H1 (cell line): ENCODE measurements at regions not wholly inside any gene's neighbourhood (a gene's known extent, or its start where the extent isn't known, plus 50 kb on each side); places are given as distances from the start of the nearest gene placed in this dataset.
A peak's percentile ranks its signal among the peaks of the same experiment; 100 is the strongest.

Experiments
- CTCF ChIA-PET: fragments of 300-600 bp; sonication (Branson Sonifier 250); formaldehyde crosslinking; loops from one replicate; lab custom pipeline; 2021; ENCODE audit not compliant: partially characterized antibody; lab: Charles Lee
- POLR2A ChIA-PET: fragments of 300-600 bp; sonication (Branson Sonifier 250); formaldehyde crosslinking; loops from one replicate; lab custom pipeline; 2021; ENCODE audit warnings: inconsistent platforms; ENCODE audit not compliant: partially characterized antibody; lab: Charles Lee
- DNase-seq, 2 experiments: peaks; one replicate each; pipeline versions ENCODE4 v3.0.0 to v3.0.0-alpha.2; 2010 to 2022; ENCODE audit warnings: low spot score in 2 of 2, low read depth in 1 of 2, mixed read lengths in 1 of 2
- FAIRE-seq: peaks from 2 replicates; lab custom pipeline; 2011; peaks lifted over from hg19 to GRCh38; lab: Jason Lieb, UNC
- H2AFZ ChIP-seq: 2 replicates; pipeline ENCODE4 v1.8.1; 2012; ENCODE audit warnings: low read length, inconsistent platforms
- H2AK5ac ChIP-seq: 2 replicates; pipeline ENCODE4 v1.6.1; 2013; ENCODE audit warnings: low read depth, low read length
- H2BK120ac ChIP-seq: replicated peaks from 2 replicates; pipeline ENCODE3; 2013; ENCODE audit warnings: low read depth, low read length, inconsistent platforms
- H2BK12ac ChIP-seq: 2 replicates; pipeline ENCODE4 v1.6.1; 2013; ENCODE audit warnings: low read depth, low read length
- H2BK15ac ChIP-seq: 2 replicates; pipeline ENCODE4 v1.6.1; 2013; ENCODE audit warnings: low read length
- H2BK20ac ChIP-seq: 2 replicates; pipeline ENCODE4 v1.6.1; 2013; ENCODE audit warnings: low read length
- H2BK5ac ChIP-seq: 2 replicates; pipeline ENCODE4 v1.6.1; 2013; ENCODE audit warnings: low read depth, low read length
- H3K14ac ChIP-seq: 2 replicates; pipeline ENCODE4 v1.6.1; 2013; ENCODE audit warnings: inconsistent platforms; ENCODE audit not compliant: insufficient read length
- H3K18ac ChIP-seq: 2 replicates; pipeline ENCODE4 v1.6.1; 2013; ENCODE audit warnings: low read length; ENCODE audit errors: extremely low read depth
- H3K23ac ChIP-seq: 2 replicates; pipeline ENCODE4 v1.6.1; 2013; ENCODE audit warnings: inconsistent platforms; ENCODE audit not compliant: insufficient read length
- H3K23me2 ChIP-seq: 2 replicates; pipeline ENCODE4 v1.6.1; 2013; ENCODE audit warnings: low read depth, low read length
- H3K27ac ChIP-seq: 2 replicates; pipeline ENCODE4 v1.6.1; 2011; ENCODE audit warnings: low read depth, low read length, inconsistent platforms
- H3K27me3 ChIP-seq, 4 experiments: replicated peaks in 1 of 4; 1 replicate in 1 of 4; 2 replicates in 3 of 4; pipeline versions ENCODE4 v1.6.1 to v1.8.1; 2011 to 2013; ENCODE audit warnings: low read length in 3 of 4, mild to moderate bottlenecking in 3 of 4, inconsistent platforms in 2 of 4, mixed read lengths in 2 of 4, moderate library complexity in 1 of 4; ENCODE audit not compliant: control insufficient read depth in 3 of 4, insufficient read depth in 3 of 4; ENCODE audit errors: extremely low read depth in 1 of 4
- H3K36me3 ChIP-seq, 4 experiments: 2 replicates each; pipeline versions ENCODE4 v1.6.1 to v1.8.1; 2011 to 2013; ENCODE audit warnings: mild to moderate bottlenecking in 4 of 4, low read length in 3 of 4, moderate library complexity in 2 of 4, control low read depth in 1 of 4, inconsistent platforms in 1 of 4; ENCODE audit not compliant: insufficient read depth in 4 of 4, control insufficient read depth in 2 of 4
- H3K4ac ChIP-seq: replicated peaks from 2 replicates; pipeline ENCODE3; 2013; ENCODE audit warnings: low read length, low read depth, mixed read lengths, inconsistent platforms; ENCODE audit not compliant: insufficient read length
- H3K4me1 ChIP-seq, 4 experiments: replicated peaks in 1 of 4; 1 replicate in 1 of 4; 2 replicates in 3 of 4; pipeline versions ENCODE4 v1.6.1 to v1.8.1; 2011 to 2013; ENCODE audit warnings: low read length in 3 of 4, inconsistent platforms in 2 of 4, mixed read lengths in 1 of 4; ENCODE audit not compliant: insufficient read depth in 4 of 4, control insufficient read depth in 3 of 4
- H3K4me2 ChIP-seq, 2 experiments: 2 replicates each; pipeline versions ENCODE4 v1.6.1 to v1.8.1; 2011 to 2013; ENCODE audit warnings: low read depth in 2 of 2, low read length in 2 of 2, control low read depth in 1 of 2, inconsistent platforms in 1 of 2, mild to moderate bottlenecking in 1 of 2; ENCODE audit not compliant: insufficient read depth in 1 of 2
- H3K4me3 ChIP-seq, 4 experiments: fragments of 200-600, 300-600 bp in 1 of 4; sonication (generic), shearing (Covaris generic), sonication (Bioruptor Twin) in 1 of 4; 2 replicates each; pipeline versions ENCODE4 v1.5.1 to v1.8.1; 2011 to 2016; ENCODE audit warnings: low read length in 4 of 4, low read depth in 3 of 4, control low read depth in 2 of 4, inconsistent platforms in 2 of 4, mild to moderate bottlenecking in 2 of 4, mixed read lengths in 1 of 4, moderate library complexity in 1 of 4; ENCODE audit not compliant: insufficient read depth in 2 of 4; ENCODE audit errors: extremely low read depth in 1 of 4
- H3K56ac ChIP-seq: replicated peaks from 2 replicates; pipeline ENCODE3; 2013; ENCODE audit warnings: low read depth, mild to moderate bottlenecking, mixed read lengths, low read length, inconsistent platforms; ENCODE audit not compliant: insufficient read length
- H3K79me1 ChIP-seq: 2 replicates; pipeline ENCODE4 v1.6.1; 2013; ENCODE audit warnings: low read depth, low read length, control low read depth
- H3K79me2 ChIP-seq, 2 experiments: 2 replicates each; pipeline versions ENCODE4 v1.6.1 to v1.8.1; 2012 to 2013; ENCODE audit warnings: low read length in 2 of 2, mild to moderate bottlenecking in 2 of 2, inconsistent platforms in 1 of 2; ENCODE audit not compliant: insufficient read depth in 2 of 2, control insufficient read depth in 1 of 2
- H3K9ac ChIP-seq, 4 experiments: replicated peaks in 1 of 4; 1 replicate in 1 of 4; 2 replicates in 3 of 4; pipeline versions ENCODE4 v1.6.1 to v1.8.1; 2011 to 2013; ENCODE audit warnings: low read depth in 3 of 4, low read length in 3 of 4, control low read depth in 2 of 4, mild to moderate bottlenecking in 2 of 4, moderate library complexity in 2 of 4, inconsistent platforms in 1 of 4; ENCODE audit errors: extremely low read depth in 1 of 4
- H3K9me3 ChIP-seq, 2 experiments: 2 replicates each; pipeline versions ENCODE4 v1.6.1 to v1.8.1; 2012 to 2013; ENCODE audit warnings: mild to moderate bottlenecking in 2 of 2, moderate library complexity in 2 of 2, control low read depth in 1 of 2, inconsistent platforms in 1 of 2, low read depth in 1 of 2, low read length in 1 of 2, mixed read lengths in 1 of 2; ENCODE audit not compliant: insufficient read depth in 2 of 2
- H4K20me1 ChIP-seq, 2 experiments: replicated peaks in 1 of 2; 2 replicates each; pipeline versions ENCODE3 to v1.8.1; 2011 to 2013; ENCODE audit warnings: inconsistent platforms in 2 of 2, low read length in 2 of 2, mild to moderate bottlenecking in 1 of 2; ENCODE audit not compliant: insufficient read depth in 2 of 2, control insufficient read depth in 1 of 2
- H4K5ac ChIP-seq: 2 replicates; pipeline ENCODE4 v1.6.1; 2013; ENCODE audit warnings: low read length, low read depth, mixed read lengths, inconsistent platforms; ENCODE audit not compliant: insufficient read length
- H4K8ac ChIP-seq: 2 replicates; pipeline ENCODE4 v1.8.0; 2013; ENCODE audit warnings: mild to moderate bottlenecking, moderate library complexity, low read length, inconsistent platforms; ENCODE audit not compliant: insufficient read depth; ENCODE audit errors: extremely low read depth
- H4K91ac ChIP-seq: replicated peaks from 2 replicates; pipeline ENCODE3; 2013; ENCODE audit warnings: low read length, mixed read lengths, inconsistent platforms; ENCODE audit not compliant: insufficient read length
- ASH2L ChIP-seq: fragments of 200-600, 300-600 bp; sonication (generic); IDR thresholded peaks from one replicate; pipeline ENCODE4 v1.7.1; 2017; ENCODE audit warnings: low read length
- CEBPB ChIP-seq: IDR thresholded peaks from 2 replicates; pipeline ENCODE4 v1.6.1; 2012; ENCODE audit warnings: low read depth, low read length
- E2F6 ChIP-seq: IDR thresholded peaks from 2 replicates; pipeline ENCODE4 v1.6.1; 2012; ENCODE audit warnings: inconsistent platforms
- KDM5A ChIP-seq: fragments of 200-600 bp; IDR thresholded peaks from 2 replicates; pipeline ENCODE4 v1.7.1; 2012; ENCODE audit warnings: mild to moderate bottlenecking, low read length, inconsistent platforms, mixed read lengths
- RFX5 ChIP-seq: IDR thresholded peaks from 2 replicates; pipeline ENCODE4 v1.6.1; 2011; ENCODE audit warnings: low read depth, low read length, improper control_type of control experiment, borderline replicate concordance
- RNF2 ChIP-seq: fragments of 200-900, 300-1000 bp; sonication (generic); IDR thresholded peaks from 2 replicates; pipeline ENCODE4 v1.7.1; 2016; ENCODE audit warnings: borderline replicate concordance, low read depth, mild to moderate bottlenecking, antibody characterized with exemption, low read length; ENCODE audit not compliant: poor library complexity, severe bottlenecking; ENCODE audit errors: missing control alignments
- SP4 ChIP-seq: IDR thresholded peaks from 2 replicates; pipeline ENCODE4 v1.6.1; 2012; ENCODE audit warnings: low read length, inconsistent platforms
- TBP ChIP-seq: IDR thresholded peaks from 2 replicates; pipeline ENCODE4 v1.6.1; 2011; ENCODE audit warnings: low read depth, low read length, improper control_type of control experiment
- TCF12 ChIP-seq: IDR thresholded peaks from 2 replicates; pipeline ENCODE4 v1.6.1; 2011; ENCODE audit warnings: low read depth, mild to moderate bottlenecking, low read length
- WGBS, 2 experiments: shearing (Covaris generic) in 1 of 2; methylation state at CpG; one replicate each; pipeline versions ENCODE4 v1.1.6 to v1.1.7; 2013 to 2015; ENCODE audit warnings: low lambda C conversion rate in 2 of 2, mixed read lengths in 2 of 2, inconsistent platforms in 1 of 2, low coverage in 1 of 2, missing lambda C conversion rate in 1 of 2; ENCODE audit not compliant: insufficient replicate concordance in 2 of 2, insufficient coverage in 1 of 2, insufficient read length in 1 of 2; ENCODE audit errors: extremely low coverage in 1 of 2, missing lambda C conversion rate in 1 of 2; 5-methylcytosine and 5-hydroxymethylcytosine counted together

GRCh38 chr2:239778042-239778851 is 246.9 kb downstream of the NDUFA10 start:
- Histone ChIP-seq H3K79me1 (no peaks in the 10 kb centered on the region), H2AFZ (no peak overlapping the region; the same call in 1 of the 2 replicates), H3K4me1 (no peaks in the 10 kb centered on the region), H2AK5ac (no peak overlapping the region), H4K20me1 (no peaks in the 10 kb centered on the region), H3K23ac (no peak overlapping the region), H3K4ac (no peak overlapping the region), H4K91ac (no peak overlapping the region), H3K9me3 (peaks cover 0 to 2% of the 10 kb centered on the region in 2 experiments; a peak in 1 of 4 replicates), H2BK5ac (no peak overlapping the region), H3K18ac (no peak overlapping the region), H3K14ac (no peak overlapping the region), H3K56ac (no peak overlapping the region), H3K9ac (no peak overlapping the region), H3K27me3 (no peaks in the 10 kb centered on the region), H3K23me2 (no peaks in the 10 kb centered on the region), H3K79me2 (no peaks in the 10 kb centered on the region), H2BK20ac (no peak overlapping the region), H2BK15ac (no peak overlapping the region), H3K4me2 (no peak overlapping the region)
- FAIRE-seq (no peak), DNase-seq (no peak)
- WGBS, 2 experiments = 93% methylated on average over 22 of the region's 26 CpGs; no CpG with 5 or more reads in 1 of the 2 experiments
- ChIA-PET CTCF (no interaction called here), POLR2A (no interaction called here)
- TF ChIP-seq CEBPB (no peak), RFX5 (no peak), TBP (no peak), ASH2L (no peak), KDM5A (no peak), RNF2 (no peak), E2F6 (no peak), SP4 (no peak), TCF12 (no peak)
- TF ChIP-seq, all 59 proteins: peak for 0
- no peak overlapping the region for H3K4me3 ChIP-seq
- H4K8ac ChIP-seq = peak overlapping the region; percentile 3; the same call in 1 of the 2 replicates
- no peak overlapping the region for H2BK120ac ChIP-seq
- H3K27ac ChIP-seq = no peak overlapping the region
- H2BK12ac ChIP-seq = no peak overlapping the region
- H4K5ac ChIP-seq = no peak overlapping the region
- no peaks in the 10 kb centered on the region for H3K36me3 ChIP-seq
